Mucosa of descending colon (tissue), 3 donors: ENCODE measurements at regions not wholly inside any gene's neighbourhood (a gene's known extent, or its start where the extent isn't known, plus 50 kb on each side); places are given as distances from the start of the nearest gene placed in this dataset.

Experiments used
- ATAC-seq: fragments of 200-7000 bp; cut with Tn5 transposase; one replicate; pipeline ENCODE4 v1.9.1; 2020; ENCODE audit warnings: mild to moderate bottlenecking, moderate library complexity
- DNase-seq, 3 donors: peaks; one replicate each; pipeline ENCODE4 v3.0.0-alpha.2; 2020
- H3K36me3 ChIP-seq: fragments of 200-600 bp; one replicate; pipeline ENCODE4 v1.8.0; 2021; ENCODE audit warnings: low read depth, mild to moderate bottlenecking
- H3K4me1 ChIP-seq: fragments of 200-600 bp; one replicate; pipeline ENCODE4 v1.8.0; 2021; ENCODE audit warnings: low read depth, mild to moderate bottlenecking
- H3K4me3 ChIP-seq: fragments of 200-600 bp; one replicate; pipeline ENCODE4 v1.8.0; 2021; ENCODE audit warnings: mild to moderate bottlenecking
- H3K9me3 ChIP-seq: fragments of 200-600 bp; one replicate; pipeline ENCODE4 v1.8.0; 2021; ENCODE audit warnings: mild to moderate bottlenecking
- CTCF ChIP-seq: fragments of 200-600 bp; IDR thresholded peaks from one replicate; pipeline ENCODE4 v1.8.0; 2022; ENCODE audit warnings: antibody characterized with exemption, mild to moderate bottlenecking
- intact Hi-C, 2 donors: fragments of 100-400 bp; cut with DNase I in 1 of 2; cut with micrococcal nuclease in 1 of 2; formaldehyde crosslinking; loops; one replicate each; pipeline versions ENCODE4 v1.11.0 to v1.11.1; 2022; cut with DNase I, micrococcal nuclease
- donor health status: DM: no; HTN: no; CAD: no; lungs with moderate emphysema.
- donor health status: DM: no; HTN: no; CAD: no.
- donor health status: DM: no; HTN: yes; CAD: no.

- Histone ChIP-seq H3K4me1 (no peaks in the 10 kb centered on the region), H3K36me3 (no peaks in the 10 kb centered on the region), H3K9me3 (no peaks in the 10 kb centered on the region), H3K4me3 (no peak overlapping the region)
- ATAC-seq: no peak
- no peak for TF ChIP-seq CTCF
- intact Hi-C loops: no loop called here
- no peak for DNase-seq
Measured at GRCh38 chrX:27924718-27925117, 56.5 kb downstream of the DCAF8L1 start.

- ATAC-seq (peak; percentile 49), DNase-seq (no peak)
- TF ChIP-seq CTCF: no peak
- intact Hi-C loops: no loop called here
- Histone ChIP-seq H3K4me1 (no peaks in the 10 kb centered on the region), H3K36me3 (no peaks in the 10 kb centered on the region), H3K9me3 (no peaks in the 10 kb centered on the region), H3K4me3 (no peak overlapping the region)
Measured at GRCh38 chrX:27924261-27924660, 57.0 kb downstream of the DCAF8L1 start.

GRCh38 chrX:27918799-27919198, 62.5 kb downstream of the DCAF8L1 start:
- Histone ChIP-seq H3K4me1 (no peaks in the 10 kb centered on the region), H3K9me3 (no peaks in the 10 kb centered on the region), H3K4me3 (no peak overlapping the region), H3K36me3 (no peaks in the 10 kb centered on the region)
- DNase-seq (peak in 2 of 3 donors; percentile 20 to 68), ATAC-seq (peak; percentile 49)
- TF ChIP-seq CTCF: peak; percentile 18
- intact Hi-C loops: no loop called here

GRCh38 chrX:27917713-27918500, 63.3 kb downstream of the DCAF8L1 start:
- H3K9me3 ChIP-seq: no peaks in the 10 kb centered on the region
- no peak for TF ChIP-seq CTCF
- ATAC-seq (no peak), DNase-seq (no peak)
- no peaks in the 10 kb centered on the region for H3K4me1 ChIP-seq
- no peaks in the 10 kb centered on the region for H3K36me3 ChIP-seq
- H3K4me3 ChIP-seq: no peak overlapping the region
- intact Hi-C loops: no loop called here

GRCh38 chrX:27915617-27916016, 65.6 kb downstream of the DCAF8L1 start:
- ATAC-seq (no peak), DNase-seq (no peak)
- no peak for TF ChIP-seq CTCF
- H3K4me1 ChIP-seq: no peaks in the 10 kb centered on the region
- no peak overlapping the region for H3K4me3 ChIP-seq
- H3K36me3 ChIP-seq: no peaks in the 10 kb centered on the region
- intact Hi-C loops: no loop called here
- no peaks in the 10 kb centered on the region for H3K9me3 ChIP-seq
